ENCODE measurements at regions not wholly inside any gene's neighbourhood (a gene's known extent, or its start where the extent isn't known, plus 50 kb on each side); places are given as distances from the start of the nearest gene placed in this dataset.

GRCh38 chr11:15507592-15507991 lies 392.9 kb downstream of the INSC start:
- H3K4me3 ChIP-seq = peak overlapping the region in 2 of 4 donors; percentile 3 to 30
- peak overlapping the region in 1 of 4 donors; percentile 37 for H3K27ac ChIP-seq
- H3K9me3 ChIP-seq = no peaks in the 10 kb centered on the region
- H3K4me1 ChIP-seq = no peaks in the 10 kb centered on the region
- TF ChIP-seq POLR2A (IDR thresholded peaks at IDR 0.05) = no peak
- TF ChIP-seq, protein P1, sequence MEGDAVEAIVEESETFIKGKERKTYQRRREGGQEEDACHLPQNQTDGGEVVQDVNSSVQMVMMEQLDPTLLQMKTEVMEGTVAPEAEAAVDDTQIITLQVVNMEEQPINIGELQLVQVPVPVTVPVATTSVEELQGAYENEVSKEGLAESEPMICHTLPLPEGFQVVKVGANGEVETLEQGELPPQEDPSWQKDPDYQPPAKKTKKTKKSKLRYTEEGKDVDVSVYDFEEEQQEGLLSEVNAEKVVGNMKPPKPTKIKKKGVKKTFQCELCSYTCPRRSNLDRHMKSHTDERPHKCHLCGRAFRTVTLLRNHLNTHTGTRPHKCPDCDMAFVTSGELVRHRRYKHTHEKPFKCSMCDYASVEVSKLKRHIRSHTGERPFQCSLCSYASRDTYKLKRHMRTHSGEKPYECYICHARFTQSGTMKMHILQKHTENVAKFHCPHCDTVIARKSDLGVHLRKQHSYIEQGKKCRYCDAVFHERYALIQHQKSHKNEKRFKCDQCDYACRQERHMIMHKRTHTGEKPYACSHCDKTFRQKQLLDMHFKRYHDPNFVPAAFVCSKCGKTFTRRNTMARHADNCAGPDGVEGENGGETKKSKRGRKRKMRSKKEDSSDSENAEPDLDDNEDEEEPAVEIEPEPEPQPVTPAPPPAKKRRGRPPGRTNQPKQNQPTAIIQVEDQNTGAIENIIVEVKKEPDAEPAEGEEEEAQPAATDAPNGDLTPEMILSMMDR (IDR thresholded peaks at IDR 0.05) = peak in 1 of 6 experiments; percentile 27
- H3K27me3 ChIP-seq = no peaks in the 10 kb centered on the region
- peak in 2 of 3 donors; percentile 49 to 63 for DNase-seq
- no peaks in the 10 kb centered on the region for H3K36me3 ChIP-seq

DNA sequence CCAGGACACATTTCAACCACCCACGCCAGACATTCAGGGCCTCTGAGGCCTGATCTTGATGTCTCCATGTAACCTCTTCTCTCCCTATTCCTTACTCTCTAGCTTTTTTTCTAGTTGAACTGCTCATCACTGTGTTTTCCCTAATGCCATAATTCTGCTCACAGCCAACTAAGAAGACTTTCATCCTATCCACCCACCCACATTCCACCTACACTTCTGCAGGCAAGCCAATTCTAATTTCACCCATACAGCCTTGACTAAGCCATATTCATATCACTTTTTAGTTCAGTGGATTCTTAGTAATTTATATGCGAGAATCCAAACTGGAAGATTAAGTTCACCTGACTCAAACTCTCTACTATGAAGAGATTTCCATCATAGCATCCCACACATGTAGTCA lies 394.4 kb downstream of the INSC start:
- TF ChIP-seq, protein P1 (IDR thresholded peaks at IDR 0.05) = no peak
- TF ChIP-seq POLR2A (IDR thresholded peaks at IDR 0.05) = no peak
- DNase-seq = no peak
- Histone ChIP-seq H3K27me3 (no peaks in the 10 kb centered on the region), H3K27ac (no peak overlapping the region), H3K4me3 (no peak overlapping the region), H3K9me3 (no peaks in the 10 kb centered on the region), H3K36me3 (no peaks in the 10 kb centered on the region), H3K4me1 (no peaks in the 10 kb centered on the region)

GRCh38 chr11:15519124-15519791 lies 404.5 kb downstream of the INSC start:
- Histone ChIP-seq H3K4me1 (peaks cover 0 to 3% (median 0%) of the 10 kb centered on the region in 4 donors), H3K9me3 (no peaks in the 10 kb centered on the region), H3K27ac (no peak overlapping the region), H3K4me3 (no peak overlapping the region), H3K27me3 (no peaks in the 10 kb centered on the region), H3K36me3 (no peaks in the 10 kb centered on the region)
- TF ChIP-seq POLR2A (IDR thresholded peaks at IDR 0.05) = no peak
- TF ChIP-seq, protein P1 (IDR thresholded peaks at IDR 0.05) = no peak
- DNase-seq = no peak

DNA sequence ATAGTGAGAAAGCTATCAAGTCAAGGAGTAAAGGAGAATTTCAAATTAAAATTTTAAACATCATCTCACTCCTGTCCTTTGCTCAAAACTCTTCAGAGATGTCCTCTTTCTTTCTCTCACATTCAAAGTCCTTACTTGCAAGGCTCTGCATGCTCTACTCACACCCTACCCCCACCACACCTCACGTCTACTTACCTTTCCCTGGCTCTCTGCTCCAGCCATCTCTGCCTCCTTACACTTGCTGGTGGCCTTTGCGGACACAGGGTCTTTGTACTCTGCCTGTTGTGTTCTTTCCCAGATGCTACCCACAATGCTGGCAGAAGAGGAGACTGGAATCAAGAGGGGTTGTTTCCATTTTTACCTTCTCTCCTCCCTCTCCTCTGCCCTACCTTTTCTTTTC lies 405.2 kb downstream of the INSC start:
- no peaks in the 10 kb centered on the region for H3K36me3 ChIP-seq
- no peaks in the 10 kb centered on the region for H3K27me3 ChIP-seq
- H3K4me3 ChIP-seq = no peak overlapping the region
- no peak for DNase-seq
- H3K27ac ChIP-seq = no peak overlapping the region
- H3K4me1 ChIP-seq = peaks cover 0 to 3% (median 0%) of the 10 kb centered on the region in 4 donors
- no peaks in the 10 kb centered on the region for H3K9me3 ChIP-seq
- TF ChIP-seq POLR2A (IDR thresholded peaks at IDR 0.05) = no peak
- TF ChIP-seq, protein P1 (IDR thresholded peaks at IDR 0.05) = no peak

DNA sequence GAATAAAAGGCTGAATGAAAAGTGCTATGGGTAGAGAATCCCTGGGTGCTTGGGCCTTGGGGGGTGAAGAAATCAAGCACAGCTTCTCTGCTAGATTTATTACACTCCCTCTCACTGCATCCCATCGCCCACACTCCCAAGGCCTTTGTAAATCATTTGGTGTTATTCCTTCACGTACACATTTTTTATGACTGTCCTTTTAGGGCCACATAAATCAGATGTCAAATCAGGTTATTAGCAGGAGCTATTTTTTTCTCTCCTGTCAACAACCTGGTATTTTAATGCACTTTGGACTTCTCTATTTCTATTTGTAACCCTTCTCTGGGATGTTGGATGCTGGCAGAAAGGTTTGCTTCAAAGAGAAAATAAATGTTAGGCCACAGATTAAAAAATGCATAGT lies 408.8 kb downstream of the INSC start:
- H3K27ac ChIP-seq = peak overlapping the region in 1 of 4 donors; percentile 19
- DNase-seq = no peak
- no peak for TF ChIP-seq POLR2A (IDR thresholded peaks at IDR 0.05)
- TF ChIP-seq, protein P1 (IDR thresholded peaks at IDR 0.05) = no peak
- H3K27me3 ChIP-seq = no peaks in the 10 kb centered on the region
- H3K9me3 ChIP-seq = peaks cover 0 to 10% (median 0%) of the 10 kb centered on the region in 4 donors
- no peak overlapping the region for H3K4me3 ChIP-seq
- no peaks in the 10 kb centered on the region for H3K36me3 ChIP-seq
- peaks cover 0 to 3% (median 0%) of the 10 kb centered on the region in 4 donors for H3K4me1 ChIP-seq
